H54 (cell line): ENCODE measurements at regions not wholly inside any gene's neighbourhood (a gene's known extent, or its start where the extent isn't known, plus 50 kb on each side); places are given as distances from the start of the nearest gene placed in this dataset.

Experiments used
- DNase-seq: peaks from one replicate; pipeline ENCODE4 v3.0.0; 2011; ENCODE audit warnings: low spot score, mixed read lengths; ENCODE audit not compliant: insufficient read length
- FAIRE-seq: peaks from 3 replicates; lab custom pipeline; 2011; peaks lifted over from hg19 to GRCh38; lab: Jason Lieb, UNC
- POLR2A ChIP-seq: IDR thresholded peaks from 2 replicates; pipeline ENCODE4 v1.6.1; 2011; ENCODE audit warnings: low read depth, mild to moderate bottlenecking, low read length

GRCh38 chr1:229041946-229042345 lies 229.0 kb upstream of the RAB4A start:
- no peak for TF ChIP-seq POLR2A
- FAIRE-seq (no peak), DNase-seq (no peak)

GRCh38 chr1:229042482-229042881 lies 228.4 kb upstream of the RAB4A start:
- FAIRE-seq (no peak), DNase-seq (no peak)
- TF ChIP-seq POLR2A: no peak

GRCh38 chr1:229043115-229043514 lies 227.8 kb upstream of the RAB4A start:
- no peak for TF ChIP-seq POLR2A
- no peak for DNase-seq
- FAIRE-seq: no peak

GRCh38 chr1:229046251-229046853 lies 224.6 kb upstream of the RAB4A start:
- FAIRE-seq (no peak), DNase-seq (no peak)
- no peak for TF ChIP-seq POLR2A

GRCh38 chr1:229047161-229047839 lies 223.6 kb upstream of the RAB4A start:
- no peak for TF ChIP-seq POLR2A
- FAIRE-seq (no peak), DNase-seq (no peak)

- no peak for DNase-seq
- TF ChIP-seq POLR2A: no peak
- no peak for FAIRE-seq
Measured at GRCh38 chr1:229047840-229048620, 222.9 kb upstream of the RAB4A start.

GRCh38 chr1:229048896-229049295 lies 222.0 kb upstream of the RAB4A start:
- FAIRE-seq (no peak), DNase-seq (no peak)
- TF ChIP-seq POLR2A: no peak

- FAIRE-seq: no peak
- TF ChIP-seq POLR2A: no peak
- DNase-seq: no peak
Measured at GRCh38 chr1:229056046-229056445, 214.9 kb upstream of the RAB4A start.

GRCh38 chr1:229058111-229058561 lies 212.8 kb upstream of the RAB4A start:
- FAIRE-seq (no peak), DNase-seq (no peak)
- no peak for TF ChIP-seq POLR2A

- no peak for TF ChIP-seq POLR2A
- FAIRE-seq (no peak), DNase-seq (no peak)
Measured at GRCh38 chr1:229058729-229059128, 212.2 kb upstream of the RAB4A start.

GRCh38 chr1:229059671-229060539 lies 211.0 kb upstream of the RAB4A start:
- FAIRE-seq: no peak
- TF ChIP-seq POLR2A: no peak
- no peak for DNase-seq

GRCh38 chr1:229062135-229062534 lies 208.8 kb upstream of the RAB4A start:
- no peak for TF ChIP-seq POLR2A

GRCh38 chr1:229063154-229063773 lies 207.6 kb upstream of the RAB4A start:
- no peak for DNase-seq
- no peak for TF ChIP-seq POLR2A
- no peak for FAIRE-seq

More at GRCh38 chr1:229062135-229062534, 208.8 kb upstream of the RAB4A start:
- DNase-seq (no peak), FAIRE-seq (no peak)
